CD14-positive monocyte (primary cell): ENCODE measurements at regions not wholly inside any gene's neighbourhood (a gene's known extent, or its start where the extent isn't known, plus 50 kb on each side); places are given as distances from the start of the nearest gene placed in this dataset.

ENCODE experiments used
- DNase-seq, 3 donors: peaks; one replicate each; pipeline ENCODE4 v3.0.0-alpha.2; 2011 to 2022
- H2AFZ ChIP-seq: 2 replicates; pipeline ENCODE4 v1.6.0; 2012; ENCODE audit warnings: mild to moderate bottlenecking, low read depth, low read length, inconsistent platforms; ENCODE audit not compliant: insufficient read depth, poor library complexity, severe bottlenecking
- H3K27ac ChIP-seq, 2 donors: 1 replicate in 1 of 2; 2 replicates in 1 of 2; pipeline ENCODE4 v1.5.1; 2012 to 2013; ENCODE audit warnings: low read length in 2 of 2, control low read depth in 1 of 2, inconsistent platforms in 1 of 2, low read depth in 1 of 2, mild to moderate bottlenecking in 1 of 2
- H3K27me3 ChIP-seq, 2 donors: one replicate each; pipeline versions ENCODE4 v1.6.0 to v1.6.1; 2011 to 2013; ENCODE audit warnings: low read length in 2 of 2; ENCODE audit not compliant: control insufficient read depth in 2 of 2, insufficient read depth in 2 of 2
- H3K36me3 ChIP-seq, 2 donors: replicated peaks in 1 of 2; 1 replicate in 1 of 2; 2 replicates in 1 of 2; pipeline versions ENCODE4 v1.5.1 to v1.6.1; 2012 to 2013; ENCODE audit warnings: low read length in 2 of 2, control low read depth in 1 of 2, inconsistent platforms in 1 of 2, mild to moderate bottlenecking in 1 of 2; ENCODE audit not compliant: insufficient read depth in 2 of 2, control insufficient read depth in 1 of 2
- H3K4me1 ChIP-seq, 2 donors: 1 replicate in 1 of 2; 2 replicates in 1 of 2; pipeline versions ENCODE4 v1.5.1 to v1.6.1; 2012 to 2013; ENCODE audit warnings: low read length in 2 of 2, control low read depth in 1 of 2, inconsistent platforms in 1 of 2, mild to moderate bottlenecking in 1 of 2, moderate library complexity in 1 of 2; ENCODE audit not compliant: insufficient read depth in 2 of 2, control insufficient read depth in 1 of 2
- H3K4me2 ChIP-seq: replicated peaks from 2 replicates; pipeline ENCODE3; 2012; ENCODE audit warnings: low read length, moderate library complexity, mild to moderate bottlenecking; ENCODE audit not compliant: poor library complexity, severe bottlenecking; ENCODE audit errors: extremely low read depth
- H3K4me3 ChIP-seq, 3 experiments: fragments of 200-600 bp in 1 of 3; sonication (generic) in 1 of 3; replicated peaks in 1 of 3; 1 replicate in 2 of 3; 2 replicates in 1 of 3; pipeline ENCODE4 v1.5.1; 2011 to 2013; ENCODE audit warnings: low read length in 3 of 3, mild to moderate bottlenecking in 3 of 3, control low read depth in 2 of 3, low read depth in 2 of 3, inconsistent platforms in 1 of 3, moderate library complexity in 1 of 3
- H3K79me2 ChIP-seq: 2 replicates; pipeline ENCODE4 v1.6.0; 2012; ENCODE audit warnings: mild to moderate bottlenecking, control low read depth, inconsistent platforms, low read length, moderate library complexity; ENCODE audit not compliant: insufficient read depth
- H3K9ac ChIP-seq: 2 replicates; pipeline ENCODE4 v1.6.0; 2017; ENCODE audit warnings: low read length, mild to moderate bottlenecking; ENCODE audit not compliant: insufficient read depth, poor library complexity, severe bottlenecking
- H3K9me3 ChIP-seq, 2 donors: replicated peaks in 1 of 2; 1 replicate in 1 of 2; 2 replicates in 1 of 2; pipeline versions ENCODE4 v1.5.1 to v1.6.1; 2012 to 2013; ENCODE audit warnings: low read length in 2 of 2, control low read depth in 1 of 2; ENCODE audit not compliant: control insufficient read depth in 1 of 2, insufficient read depth in 1 of 2
- H4K20me1 ChIP-seq: 2 replicates; pipeline ENCODE4 v1.6.0; 2012; ENCODE audit warnings: mild to moderate bottlenecking, low read length, control low read depth, moderate library complexity; ENCODE audit not compliant: insufficient read depth
- H3K27ac Mint-ChIP-seq, 7 donors: one replicate each; pipeline ENCODE4 v1.8.0; 2020; ENCODE audit warnings: mild to moderate bottlenecking in 7 of 7, mixed read lengths in 7 of 7, moderate library complexity in 6 of 7, inconsistent platforms in 2 of 7
- H3K27me3 Mint-ChIP-seq, 3 donors: one replicate each; pipeline ENCODE4 v1.8.0; 2021 to 2022; ENCODE audit warnings: low read depth in 3 of 3, mild to moderate bottlenecking in 3 of 3, mixed read lengths in 3 of 3, moderate library complexity in 3 of 3, inconsistent platforms in 1 of 3
- H3K36me3 Mint-ChIP-seq, 2 donors: one replicate each; pipeline ENCODE4 v1.8.0; 2020; ENCODE audit warnings: mixed read lengths in 2 of 2, inconsistent platforms in 1 of 2, mild to moderate bottlenecking in 1 of 2
- H3K4me1 Mint-ChIP-seq: one replicate; pipeline ENCODE4 v1.8.0; 2020; ENCODE audit warnings: mild to moderate bottlenecking, mixed read lengths
- H3K4me3 Mint-ChIP-seq, 2 donors: one replicate each; pipeline ENCODE4 v1.8.0; 2020; ENCODE audit warnings: mild to moderate bottlenecking in 2 of 2, mixed read lengths in 2 of 2, moderate library complexity in 1 of 2
- H3K9me3 Mint-ChIP-seq, 7 donors: one replicate each; pipeline ENCODE4 v1.8.0; 2020 to 2022; ENCODE audit warnings: mixed read lengths in 7 of 7, mild to moderate bottlenecking in 6 of 7, moderate library complexity in 6 of 7, inconsistent platforms in 2 of 7
- CTCF ChIP-seq: fragments of 200-600 bp; IDR thresholded peaks from one replicate; pipeline ENCODE4 v1.8.0; 2022; ENCODE audit warnings: antibody characterized with exemption, mild to moderate bottlenecking
- WGBS: methylation state at CpG from one replicate; pipeline ENCODE4 v1.1.5; 2013; ENCODE audit warnings: missing lambda C conversion rate; ENCODE audit not compliant: insufficient coverage; 5-methylcytosine and 5-hydroxymethylcytosine counted together
- intact Hi-C, 2 donors: fragments of 100-400 bp; cut with micrococcal nuclease; formaldehyde crosslinking; loops; one replicate each; pipeline versions ENCODE4 v1.15.0 to v1.15.1; 2023

- intact Hi-C loops, result no loop called here
- H2AFZ ChIP-seq, result no peak overlapping the region
Measured at GRCh38 chr10:107442035-107442505, 277.6 kb upstream of the SORCS1 start.

GRCh38 chr10:107440741-107441140 lies 276.2 kb upstream of the SORCS1 start:
- no peak overlapping the region for H3K9ac ChIP-seq
- no peak overlapping the region for H2AFZ ChIP-seq
- no peaks in the 10 kb centered on the region for H3K36me3 Mint-ChIP-seq
- H3K4me3 ChIP-seq, result no peak overlapping the region
- H3K27me3 Mint-ChIP-seq, result no peaks in the 10 kb centered on the region
- intact Hi-C loops, result no loop called here
- H3K9me3 Mint-ChIP-seq, result peaks cover 0 to 5% (median 0%) of the 10 kb centered on the region in 7 donors
- no CpG with 5 or more reads among the region's 5 CpGs for WGBS
- no peaks in the 10 kb centered on the region for H3K27me3 ChIP-seq
- no peak overlapping the region for H3K4me2 ChIP-seq
- no peaks in the 10 kb centered on the region for H4K20me1 ChIP-seq
- DNase-seq, result no peak
- no peaks in the 10 kb centered on the region for H3K4me1 ChIP-seq
- H3K4me1 Mint-ChIP-seq, result no peaks in the 10 kb centered on the region
- no peak overlapping the region for H3K27ac ChIP-seq
- no peaks in the 10 kb centered on the region for H3K36me3 ChIP-seq
- H3K79me2 ChIP-seq, result no peaks in the 10 kb centered on the region
- H3K4me3 Mint-ChIP-seq, result no peak overlapping the region
- no peak overlapping the region for H3K27ac Mint-ChIP-seq
- no peaks in the 10 kb centered on the region for H3K9me3 ChIP-seq
- TF ChIP-seq CTCF, result no peak

More at GRCh38 chr10:107442035-107442505, 277.6 kb upstream of the SORCS1 start:
- DNase-seq, result no peak
- H3K27me3 ChIP-seq, result no peaks in the 10 kb centered on the region
- Mint-ChIP-seq H3K27me3 (no peaks in the 10 kb centered on the region), H3K36me3 (no peaks in the 10 kb centered on the region), H3K4me3 (no peak overlapping the region), H3K9me3 (peaks cover 0 to 6% (median 0%) of the 10 kb centered on the region in 7 donors), H3K4me1 (no peaks in the 10 kb centered on the region), H3K27ac (no peak overlapping the region)
- no peaks in the 10 kb centered on the region for H3K4me1 ChIP-seq
- no peak overlapping the region for H3K4me3 ChIP-seq
- H3K27ac ChIP-seq, result no peak overlapping the region
- H3K4me2 ChIP-seq, result no peak overlapping the region
- no peak overlapping the region for H3K9ac ChIP-seq
- no peaks in the 10 kb centered on the region for H3K9me3 ChIP-seq
- WGBS, result 89% methylated on average over 3 of the region's 5 CpGs
- no peaks in the 10 kb centered on the region for H3K79me2 ChIP-seq
- H4K20me1 ChIP-seq, result no peaks in the 10 kb centered on the region
- no peaks in the 10 kb centered on the region for H3K36me3 ChIP-seq
- TF ChIP-seq CTCF, result no peak
